ENCODE measurements at regions not wholly inside any gene's neighbourhood (a gene's known extent, or its start where the extent isn't known, plus 50 kb on each side); places are given as distances from the start of the nearest gene placed in this dataset.

DNA sequence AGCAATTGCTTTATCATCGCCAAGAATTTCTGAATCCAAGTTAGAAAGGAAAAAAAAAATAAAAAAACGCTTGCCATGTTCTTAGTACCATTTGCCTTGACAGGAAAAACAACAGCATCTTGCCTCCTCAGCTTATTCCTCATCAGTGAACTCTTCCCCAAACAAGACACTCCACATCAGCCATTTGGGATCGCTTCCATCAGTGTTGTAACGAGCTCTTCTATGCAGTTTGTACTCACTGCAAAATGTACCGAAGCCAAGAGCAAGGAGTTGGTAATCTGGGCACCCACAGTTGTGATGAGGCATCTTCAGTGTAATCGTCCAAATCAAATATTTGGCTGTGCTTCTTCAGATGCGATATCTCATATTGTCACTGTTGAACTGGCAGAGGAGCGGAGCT is 503.7 kb downstream of the TMEM182 start:
- no peak overlapping the region for H3K27ac ChIP-seq
- no peaks in the 10 kb centered on the region for H3K36me3 ChIP-seq
- in situ Hi-C loops (cut with MboI; ENCODE audit: low pct_ligation_motif_present in 1 of 4, low pct_unique_long_range_greater_than_20kb in 1 of 4, low sequenced_read_pairs in 3 of 4), result no loop called here
- H3K27me3 ChIP-seq, result no peaks in the 10 kb centered on the region
- DNase-seq, result no peak
- no peaks in the 10 kb centered on the region for H3K9me3 ChIP-seq
- TF ChIP-seq, protein P1, sequence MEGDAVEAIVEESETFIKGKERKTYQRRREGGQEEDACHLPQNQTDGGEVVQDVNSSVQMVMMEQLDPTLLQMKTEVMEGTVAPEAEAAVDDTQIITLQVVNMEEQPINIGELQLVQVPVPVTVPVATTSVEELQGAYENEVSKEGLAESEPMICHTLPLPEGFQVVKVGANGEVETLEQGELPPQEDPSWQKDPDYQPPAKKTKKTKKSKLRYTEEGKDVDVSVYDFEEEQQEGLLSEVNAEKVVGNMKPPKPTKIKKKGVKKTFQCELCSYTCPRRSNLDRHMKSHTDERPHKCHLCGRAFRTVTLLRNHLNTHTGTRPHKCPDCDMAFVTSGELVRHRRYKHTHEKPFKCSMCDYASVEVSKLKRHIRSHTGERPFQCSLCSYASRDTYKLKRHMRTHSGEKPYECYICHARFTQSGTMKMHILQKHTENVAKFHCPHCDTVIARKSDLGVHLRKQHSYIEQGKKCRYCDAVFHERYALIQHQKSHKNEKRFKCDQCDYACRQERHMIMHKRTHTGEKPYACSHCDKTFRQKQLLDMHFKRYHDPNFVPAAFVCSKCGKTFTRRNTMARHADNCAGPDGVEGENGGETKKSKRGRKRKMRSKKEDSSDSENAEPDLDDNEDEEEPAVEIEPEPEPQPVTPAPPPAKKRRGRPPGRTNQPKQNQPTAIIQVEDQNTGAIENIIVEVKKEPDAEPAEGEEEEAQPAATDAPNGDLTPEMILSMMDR (IDR thresholded peaks at IDR 0.05), result no peak
- no peak for TF ChIP-seq EP300 (IDR thresholded peaks at IDR 0.05; ENCODE audit: low read depth)
- H3K4me1 ChIP-seq, result peaks cover 0 to 3% (median 0%) of the 10 kb centered on the region in 4 donors
- WGBS, 2 donors (ENCODE audit: low coverage in 1 of 2), result 88 to 93% methylated on average over 5 to 8 of the region's 8 CpGs
- intact Hi-C loops (cut with DNase I; ENCODE audit: low total_unique reads), result no loop called here
- H3K4me3 ChIP-seq, result no peak overlapping the region

DNA sequence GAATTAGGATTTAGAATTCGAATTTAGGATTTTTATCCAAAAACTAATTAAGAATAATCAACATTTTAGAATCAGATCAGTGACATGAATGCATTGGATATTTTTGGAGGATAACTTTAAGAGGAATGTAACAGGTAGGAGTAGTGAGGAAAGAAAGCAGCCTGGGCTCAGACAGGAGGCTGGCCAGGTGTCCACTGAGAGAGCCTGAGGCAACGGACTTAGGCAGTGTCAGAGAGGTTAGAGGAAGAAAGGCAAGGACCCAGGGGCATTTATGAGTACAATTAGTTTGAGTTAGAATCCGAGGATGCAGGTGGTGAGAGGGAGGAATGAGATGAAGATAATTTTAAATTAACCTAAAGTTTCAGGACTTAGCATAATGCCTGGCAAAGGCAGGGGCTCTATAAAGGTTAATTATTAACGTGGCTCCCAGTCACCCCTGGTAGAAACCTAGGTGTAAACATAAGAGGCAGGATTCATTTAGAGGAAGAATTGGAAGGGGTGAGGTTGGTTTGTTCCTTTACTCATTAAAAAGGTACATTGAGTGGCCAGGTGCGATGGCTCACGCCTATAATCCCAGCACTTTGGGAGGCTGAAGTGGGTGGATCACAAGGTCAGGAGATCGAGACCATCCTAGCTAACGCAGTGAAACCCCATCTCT is 507.1 kb downstream of the TMEM182 start:
- in situ Hi-C loops (cut with MboI; ENCODE audit: low pct_ligation_motif_present in 1 of 4, low pct_unique_long_range_greater_than_20kb in 1 of 4, low sequenced_read_pairs in 3 of 4) (no loop called here), intact Hi-C loops (cut with DNase I; ENCODE audit: low total_unique reads) (no loop called here)
- H3K27me3 ChIP-seq, result no peaks in the 10 kb centered on the region
- H3K4me1 ChIP-seq, result peaks cover 0 to 3% (median 0%) of the 10 kb centered on the region in 4 donors
- H3K36me3 ChIP-seq, result no peaks in the 10 kb centered on the region
- 21 to 41% methylated on average over 4 to 8 of the region's 8 CpGs for WGBS, 2 donors (ENCODE audit: low coverage in 1 of 2)
- peak; percentile 13 for DNase-seq
- H3K9me3 ChIP-seq, result no peaks in the 10 kb centered on the region
- no peak overlapping the region for H3K4me3 ChIP-seq
- TF ChIP-seq, protein P1 (IDR thresholded peaks at IDR 0.05), result no peak
- TF ChIP-seq POLR2A (IDR thresholded peaks at IDR 0.05) (no peak), EP300 (IDR thresholded peaks at IDR 0.05; ENCODE audit: low read depth) (no peak), POLR2AphosphoS5 (IDR thresholded peaks at IDR 0.05) (no peak)
- no peak overlapping the region for H3K27ac ChIP-seq

DNA sequence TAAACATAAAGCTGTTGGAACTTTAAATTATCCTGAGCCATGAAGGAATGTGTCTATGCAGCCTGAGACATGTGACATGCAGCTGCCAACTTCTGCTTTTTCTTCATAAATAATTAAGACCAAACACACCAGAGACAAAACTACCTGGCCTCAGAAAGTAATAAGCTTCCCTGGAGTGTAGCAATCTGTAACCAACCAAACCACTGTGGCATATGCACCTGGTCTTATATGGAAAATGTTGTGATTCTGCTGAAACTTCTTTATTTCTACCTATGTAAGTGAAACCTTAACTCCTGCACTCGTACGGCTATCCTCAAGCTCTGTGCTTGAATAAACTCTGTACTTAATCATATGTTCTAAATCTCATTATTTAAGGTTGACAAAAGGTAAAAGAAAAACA is 515.0 kb downstream of the TMEM182 start:
- H3K9me3 ChIP-seq, result no peaks in the 10 kb centered on the region
- no peak overlapping the region for H3K4me3 ChIP-seq
- WGBS, 2 donors (ENCODE audit: low coverage in 1 of 2), result 88 to 100% methylated on average over 2 of the region's 2 CpGs
- H3K36me3 ChIP-seq, result no peaks in the 10 kb centered on the region
- H3K27me3 ChIP-seq, result no peaks in the 10 kb centered on the region
- intact Hi-C loops (cut with DNase I; ENCODE audit: low total_unique reads), result no loop called here
- H3K27ac ChIP-seq, result no peak overlapping the region
- no peaks in the 10 kb centered on the region for H3K4me1 ChIP-seq
- DNase-seq, result no peak
- in situ Hi-C loops (cut with MboI; ENCODE audit: low pct_ligation_motif_present in 1 of 4, low pct_unique_long_range_greater_than_20kb in 1 of 4, low sequenced_read_pairs in 3 of 4), result no loop called here
- TF ChIP-seq, protein P1 (IDR thresholded peaks at IDR 0.05), result no peak
- no peak for TF ChIP-seq POLR2AphosphoS5 (IDR thresholded peaks at IDR 0.05)
- no peak for TF ChIP-seq EP300 (IDR thresholded peaks at IDR 0.05; ENCODE audit: low read depth)
- no peak for TF ChIP-seq POLR2A (IDR thresholded peaks at IDR 0.05)

DNA sequence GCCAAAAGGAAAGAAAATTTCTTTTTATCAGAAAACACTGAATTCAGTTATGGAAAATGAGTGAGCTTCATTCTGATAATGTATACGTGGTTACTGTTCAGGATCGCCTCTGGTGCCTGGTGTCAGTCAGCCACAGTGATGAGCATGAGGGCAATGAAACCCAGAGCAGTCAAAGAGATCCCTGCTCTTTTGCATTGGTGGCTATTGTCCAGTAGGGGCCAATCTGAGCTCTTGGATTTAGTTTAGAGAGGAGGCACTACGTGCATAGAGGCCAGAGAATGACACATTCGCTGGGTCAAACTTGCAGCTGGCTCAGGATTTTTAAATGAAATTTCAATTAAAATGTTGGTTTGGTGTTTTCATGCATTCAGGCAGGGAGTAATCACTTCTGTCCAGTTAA is 522.9 kb downstream of the TMEM182 start:
- TF ChIP-seq POLR2AphosphoS5 (IDR thresholded peaks at IDR 0.05) (no peak), EP300 (IDR thresholded peaks at IDR 0.05; ENCODE audit: low read depth) (no peak), POLR2A (IDR thresholded peaks at IDR 0.05) (no peak)
- TF ChIP-seq, protein P1 (IDR thresholded peaks at IDR 0.05), result no peak
- no peaks in the 10 kb centered on the region for H3K27me3 ChIP-seq
- intact Hi-C loops (cut with DNase I; ENCODE audit: low total_unique reads), result no loop called here
- in situ Hi-C loops (cut with MboI; ENCODE audit: low pct_ligation_motif_present in 1 of 4, low pct_unique_long_range_greater_than_20kb in 1 of 4, low sequenced_read_pairs in 3 of 4), result no loop called here
- no peak overlapping the region for H3K27ac ChIP-seq
- DNase-seq, result no peak
- no peak overlapping the region for H3K4me3 ChIP-seq
- no peaks in the 10 kb centered on the region for H3K9me3 ChIP-seq
- 40 to 73% methylated on average over 1 to 4 of the region's 4 CpGs for WGBS, 2 donors (ENCODE audit: low coverage in 1 of 2)
- H3K36me3 ChIP-seq, result no peaks in the 10 kb centered on the region
- H3K4me1 ChIP-seq, result no peaks in the 10 kb centered on the region
